Thoracic aorta (tissue), 2 donors: ENCODE measurements at regions not wholly inside any gene's neighbourhood (a gene's known extent, or its start where the extent isn't known, plus 50 kb on each side); places are given as distances from the start of the nearest gene placed in this dataset.
"Not testable (repeated sequence)": the region's sequence is repeated elsewhere in the genome, so short reads cannot be mapped to it uniquely, and the experiment has no call there.

ENCODE experiments used
- ATAC-seq: fragments of 150-250 bp; one replicate; pipeline ENCODE4 v1.8.0; 2017; ENCODE audit warnings: low read depth; ENCODE audit not compliant: insufficient number of reproducible peaks, low FRiP score
- DNase-seq: peaks from one replicate; pipeline ENCODE4 v3.0.0-alpha.2; 2020; ENCODE audit warnings: low spot score
- H3K27ac ChIP-seq, 2 donors: fragments of 200-600 bp; sonication (generic); 1 replicate in 1 of 2; 2 replicates in 1 of 2; pipeline ENCODE4 v1.5.1; 2016; ENCODE audit warnings: mild to moderate bottlenecking in 2 of 2, moderate library complexity in 2 of 2
- H3K27me3 ChIP-seq: fragments of 200-600 bp; sonication (generic); replicated peaks from 2 replicates; pipeline ENCODE4 v1.6.0; 2016; ENCODE audit warnings: mild to moderate bottlenecking; ENCODE audit not compliant: insufficient read depth
- H3K36me3 ChIP-seq: fragments of 200-600 bp; sonication (generic); one replicate; pipeline ENCODE4 v1.5.1; 2016
- H3K4me1 ChIP-seq, 2 donors: fragments of 200-600 bp; sonication (generic); 1 replicate in 1 of 2; 2 replicates in 1 of 2; pipeline versions ENCODE4 v1.5.1 to v1.6.0; 2016; ENCODE audit warnings: low read depth in 2 of 2, mild to moderate bottlenecking in 1 of 2; ENCODE audit not compliant: control insufficient read depth in 1 of 2
- H3K4me3 ChIP-seq: fragments of 200-600 bp; sonication (generic); 2 replicates; pipeline ENCODE4 v1.5.1; 2016; ENCODE audit warnings: mild to moderate bottlenecking
- H3K9me3 ChIP-seq: fragments of 200-600 bp; sonication (generic); 2 replicates; pipeline ENCODE4 v1.5.1; 2016
- TF ChIP-seq, protein P1 (sequence below): fragments of 200-600 bp; sonication (generic); IDR thresholded peaks from one replicate; pipeline ENCODE4 v1.5.1; 2019; ENCODE audit warnings: antibody characterized with exemption

GRCh38 chr12:73225941-73226340 is 953.8 kb downstream of the TRHDE start:
- H3K4me3 ChIP-seq = no peak overlapping the region
- no peaks in the 10 kb centered on the region for H3K4me1 ChIP-seq
- ATAC-seq (no peak), DNase-seq (no peak)
- no peaks in the 10 kb centered on the region for H3K27me3 ChIP-seq
- TF ChIP-seq, protein P1, sequence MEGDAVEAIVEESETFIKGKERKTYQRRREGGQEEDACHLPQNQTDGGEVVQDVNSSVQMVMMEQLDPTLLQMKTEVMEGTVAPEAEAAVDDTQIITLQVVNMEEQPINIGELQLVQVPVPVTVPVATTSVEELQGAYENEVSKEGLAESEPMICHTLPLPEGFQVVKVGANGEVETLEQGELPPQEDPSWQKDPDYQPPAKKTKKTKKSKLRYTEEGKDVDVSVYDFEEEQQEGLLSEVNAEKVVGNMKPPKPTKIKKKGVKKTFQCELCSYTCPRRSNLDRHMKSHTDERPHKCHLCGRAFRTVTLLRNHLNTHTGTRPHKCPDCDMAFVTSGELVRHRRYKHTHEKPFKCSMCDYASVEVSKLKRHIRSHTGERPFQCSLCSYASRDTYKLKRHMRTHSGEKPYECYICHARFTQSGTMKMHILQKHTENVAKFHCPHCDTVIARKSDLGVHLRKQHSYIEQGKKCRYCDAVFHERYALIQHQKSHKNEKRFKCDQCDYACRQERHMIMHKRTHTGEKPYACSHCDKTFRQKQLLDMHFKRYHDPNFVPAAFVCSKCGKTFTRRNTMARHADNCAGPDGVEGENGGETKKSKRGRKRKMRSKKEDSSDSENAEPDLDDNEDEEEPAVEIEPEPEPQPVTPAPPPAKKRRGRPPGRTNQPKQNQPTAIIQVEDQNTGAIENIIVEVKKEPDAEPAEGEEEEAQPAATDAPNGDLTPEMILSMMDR = no peak
- H3K9me3 ChIP-seq = no peaks in the 10 kb centered on the region
- H3K27ac ChIP-seq = no peak overlapping the region
- no peaks in the 10 kb centered on the region for H3K36me3 ChIP-seq

- Histone ChIP-seq H3K4me1 (no peaks in the 10 kb centered on the region), H3K27ac (no peak overlapping the region), H3K27me3 (no peaks in the 10 kb centered on the region), H3K4me3 (no peak overlapping the region), H3K9me3 (no peaks in the 10 kb centered on the region), H3K36me3 (no peaks in the 10 kb centered on the region)
- no peak for DNase-seq
- TF ChIP-seq, protein P1 = no peak
- no peak for ATAC-seq
These were observed 954.4 kb downstream of the TRHDE start for GRCh38 chr12:73226593-73226992.

- not testable (repeated sequence) for DNase-seq, H3K27me3 ChIP-seq, H3K36me3 ChIP-seq, H3K9me3 ChIP-seq, H3K4me3 ChIP-seq, H3K27ac ChIP-seq, H3K4me1 ChIP-seq, ATAC-seq
These were observed 956.7 kb downstream of the TRHDE start for GRCh38 chr12:73228828-73229227.

- H3K27me3 ChIP-seq = no peaks in the 10 kb centered on the region
- no peak overlapping the region for H3K27ac ChIP-seq
- TF ChIP-seq, protein P1 = no peak
- H3K36me3 ChIP-seq = no peaks in the 10 kb centered on the region
- no peaks in the 10 kb centered on the region for H3K4me1 ChIP-seq
- ATAC-seq = no peak
- DNase-seq = no peak
- no peak overlapping the region for H3K4me3 ChIP-seq
- no peaks in the 10 kb centered on the region for H3K9me3 ChIP-seq
These were observed 963.2 kb downstream of the TRHDE start for GRCh38 chr12:73235387-73235786.

GRCh38 chr12:73240110-73240509 is 967.9 kb downstream of the TRHDE start:
- TF ChIP-seq, protein P1 = no peak
- Histone ChIP-seq H3K27ac (no peak overlapping the region), H3K27me3 (no peaks in the 10 kb centered on the region), H3K36me3 (no peaks in the 10 kb centered on the region), H3K4me1 (no peaks in the 10 kb centered on the region), H3K9me3 (no peaks in the 10 kb centered on the region), H3K4me3 (no peak overlapping the region)
- DNase-seq (no peak), ATAC-seq (no peak)

DNA sequence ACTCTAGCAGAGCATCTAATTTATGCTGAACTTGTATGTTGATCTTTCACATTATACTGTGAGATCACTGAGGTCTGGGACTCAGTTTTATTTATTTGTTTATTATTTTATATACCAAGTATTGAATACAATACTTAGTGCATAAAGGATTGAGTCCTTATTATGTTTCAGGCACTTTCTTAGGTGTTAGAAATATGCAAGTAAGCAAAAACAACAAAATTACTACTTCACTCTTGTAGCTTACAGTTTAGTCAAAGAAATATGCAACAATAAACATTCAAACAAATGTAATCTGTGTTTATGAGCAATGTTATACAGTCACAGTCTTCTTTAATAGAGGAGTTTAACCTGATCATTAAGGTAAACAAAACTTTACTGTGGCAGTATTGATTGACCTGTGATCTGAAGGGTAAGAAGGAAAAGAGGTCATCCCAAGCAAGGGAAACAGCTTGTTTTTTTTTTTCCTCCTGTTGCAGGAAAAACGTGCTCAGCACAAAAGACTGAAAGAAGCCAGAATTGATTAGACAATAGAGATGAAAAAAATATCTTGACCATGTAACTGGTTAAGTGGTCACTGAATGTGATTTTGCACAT is 990.7 kb downstream of the TRHDE start:
- H3K27me3 ChIP-seq = no peaks in the 10 kb centered on the region
- H3K36me3 ChIP-seq = no peaks in the 10 kb centered on the region
- TF ChIP-seq, protein P1 = no peak
- H3K27ac ChIP-seq = no peak overlapping the region
- H3K4me3 ChIP-seq = no peak overlapping the region
- ATAC-seq = no peak
- H3K4me1 ChIP-seq = no peaks in the 10 kb centered on the region
- no peaks in the 10 kb centered on the region for H3K9me3 ChIP-seq
- DNase-seq = no peak
